Umbilical cord (tissue), 1 donor: ENCODE measurements at regions not wholly inside any gene's neighbourhood (a gene's known extent, or its start where the extent isn't known, plus 50 kb on each side); places are given as distances from the start of the nearest gene placed in this dataset.
"Not testable (repeated sequence)": the region's sequence is repeated elsewhere in the genome, so short reads cannot be mapped to it uniquely, and the experiment has no call there.

Experiments used
- DNase-seq: peaks from one replicate; pipeline ENCODE4 v3.0.0-alpha.2; 2015; ENCODE audit warnings: low spot score

- DNase-seq, result no peak
Measured at GRCh38 chr6:121020656-121021055, 313.6 kb downstream of the TBC1D32 start.

- no peak for DNase-seq
Measured at GRCh38 chr6:121008553-121008952, 325.7 kb downstream of the TBC1D32 start.

GRCh38 chr6:121006024-121006423 lies 328.3 kb downstream of the TBC1D32 start:
- DNase-seq, result no peak

GRCh38 chr6:121000381-121000780 lies 333.9 kb downstream of the TBC1D32 start:
- DNase-seq, result no peak

GRCh38 chr6:120996340-120996739 lies 337.9 kb downstream of the TBC1D32 start:
- DNase-seq, result no peak

- no peak for DNase-seq
Measured at GRCh38 chr6:120994573-120994967, 339.7 kb downstream of the TBC1D32 start.

GRCh38 chr6:120993929-120994572 lies 340.2 kb downstream of the TBC1D32 start:
- no peak for DNase-seq

GRCh38 chr6:120992257-120992656 lies 342.0 kb downstream of the TBC1D32 start:
- no peak for DNase-seq

GRCh38 chr6:120990866-120991265 lies 343.4 kb downstream of the TBC1D32 start:
- no peak for DNase-seq

GRCh38 chr6:120981835-120982234 lies 352.4 kb downstream of the TBC1D32 start:
- no peak for DNase-seq

GRCh38 chr6:120966321-120966720 lies 368.0 kb downstream of the TBC1D32 start:
- DNase-seq, result no peak

- no peak for DNase-seq
Measured at GRCh38 chr6:120965814-120966213, 368.5 kb downstream of the TBC1D32 start.

GRCh38 chr6:120960761-120961160 lies 373.5 kb downstream of the TBC1D32 start:
- DNase-seq, result no peak

- peak; percentile 51 for DNase-seq
Measured at GRCh38 chr6:120954111-120954510, 380.2 kb downstream of the TBC1D32 start.

- peak; percentile 12 for DNase-seq
Measured at GRCh38 chr6:120951258-120951657, 383.0 kb downstream of the TBC1D32 start.

- no peak for DNase-seq
Measured at GRCh38 chr6:120947111-120947510, 387.2 kb downstream of the TBC1D32 start.

- peak; percentile 4 for DNase-seq
Measured at GRCh38 chr6:120945905-120946594, 388.2 kb downstream of the TBC1D32 start.

- no peak for DNase-seq
Measured at GRCh38 chr6:120938876-120939472, 395.3 kb downstream of the TBC1D32 start.

GRCh38 chr6:120938164-120938875 lies 396.0 kb downstream of the TBC1D32 start:
- no peak for DNase-seq

- no peak for DNase-seq
Measured at GRCh38 chr6:120935908-120936307, 398.4 kb downstream of the TBC1D32 start.

GRCh38 chr6:120935016-120935415 lies 399.3 kb downstream of the TBC1D32 start:
- no peak for DNase-seq

GRCh38 chr6:120931520-120932180 lies 402.6 kb downstream of the TBC1D32 start:
- not testable (repeated sequence) for DNase-seq
